Ishikawa (cell line): ENCODE measurements at regions not wholly inside any gene's neighbourhood (a gene's known extent, or its start where the extent isn't known, plus 50 kb on each side); places are given as distances from the start of the nearest gene placed in this dataset.

Experiments used
- CEBPB ChIP-seq: IDR thresholded peaks from 2 replicates; pipeline ENCODE4 v1.6.1; 2012
- CREB1 ChIP-seq: IDR thresholded peaks from 2 replicates; pipeline ENCODE4 v1.6.1; 2012; ENCODE audit warnings: low read depth
- EGR1 ChIP-seq: IDR thresholded peaks from 2 replicates; pipeline ENCODE4 v1.6.1; 2012
- EP300 ChIP-seq: IDR thresholded peaks from 2 replicates; pipeline ENCODE4 v1.6.1; 2012; ENCODE audit warnings: borderline replicate concordance
- FOXM1 ChIP-seq: IDR thresholded peaks from 2 replicates; pipeline ENCODE4 v1.6.1; 2012; ENCODE audit warnings: low read depth, borderline replicate concordance
- NFIC ChIP-seq: IDR thresholded peaks from 2 replicates; pipeline ENCODE4 v1.6.1; 2012
- RAD21 ChIP-seq: IDR thresholded peaks from 2 replicates; pipeline ENCODE4 v1.6.1; 2012; ENCODE audit warnings: low read depth
- REST ChIP-seq: IDR thresholded peaks from 2 replicates; pipeline ENCODE4 v1.6.1; 2012; ENCODE audit warnings: low read depth, mild to moderate bottlenecking
- TAF1 ChIP-seq: IDR thresholded peaks from 2 replicates; pipeline ENCODE4 v1.6.1; 2012; ENCODE audit warnings: low read depth, mild to moderate bottlenecking
- TCF12 ChIP-seq: IDR thresholded peaks from 2 replicates; pipeline ENCODE4 v1.6.1; 2012; ENCODE audit warnings: low read depth
- TEAD4 ChIP-seq: IDR thresholded peaks from 2 replicates; pipeline ENCODE4 v1.6.1; 2012
- YY1 ChIP-seq: IDR thresholded peaks from 2 replicates; pipeline ENCODE4 v1.6.1; 2012; ENCODE audit warnings: low read depth
- ZBTB7A ChIP-seq: IDR thresholded peaks from 2 replicates; pipeline ENCODE4 v1.6.1; 2012; ENCODE audit warnings: low read depth
- TF ChIP-seq, protein P1 (sequence below): IDR thresholded peaks from 2 replicates; pipeline ENCODE4 v1.6.1; 2012
- TF ChIP-seq, protein P2 (sequence below): IDR thresholded peaks from 2 replicates; pipeline ENCODE4 v1.6.1; 2012

- TF ChIP-seq FOXM1 (no peak), NFIC (no peak), REST (no peak), CREB1 (no peak), TAF1 (no peak), EP300 (no peak), ZBTB7A (no peak), CEBPB (no peak), EGR1 (no peak), TEAD4 (no peak), RAD21 (no peak), YY1 (no peak), TCF12 (no peak)
- TF ChIP-seq, protein P1, sequence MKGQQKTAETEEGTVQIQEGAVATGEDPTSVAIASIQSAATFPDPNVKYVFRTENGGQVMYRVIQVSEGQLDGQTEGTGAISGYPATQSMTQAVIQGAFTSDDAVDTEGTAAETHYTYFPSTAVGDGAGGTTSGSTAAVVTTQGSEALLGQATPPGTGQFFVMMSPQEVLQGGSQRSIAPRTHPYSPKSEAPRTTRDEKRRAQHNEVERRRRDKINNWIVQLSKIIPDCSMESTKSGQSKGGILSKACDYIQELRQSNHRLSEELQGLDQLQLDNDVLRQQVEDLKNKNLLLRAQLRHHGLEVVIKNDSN: no peak
- TF ChIP-seq, protein P2, sequence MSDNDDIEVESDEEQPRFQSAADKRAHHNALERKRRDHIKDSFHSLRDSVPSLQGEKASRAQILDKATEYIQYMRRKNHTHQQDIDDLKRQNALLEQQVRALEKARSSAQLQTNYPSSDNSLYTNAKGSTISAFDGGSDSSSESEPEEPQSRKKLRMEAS: no peak
Observed at GRCh38 chr1:106063510-106063909, 993.0 kb upstream of the PRMT6 start.

DNA sequence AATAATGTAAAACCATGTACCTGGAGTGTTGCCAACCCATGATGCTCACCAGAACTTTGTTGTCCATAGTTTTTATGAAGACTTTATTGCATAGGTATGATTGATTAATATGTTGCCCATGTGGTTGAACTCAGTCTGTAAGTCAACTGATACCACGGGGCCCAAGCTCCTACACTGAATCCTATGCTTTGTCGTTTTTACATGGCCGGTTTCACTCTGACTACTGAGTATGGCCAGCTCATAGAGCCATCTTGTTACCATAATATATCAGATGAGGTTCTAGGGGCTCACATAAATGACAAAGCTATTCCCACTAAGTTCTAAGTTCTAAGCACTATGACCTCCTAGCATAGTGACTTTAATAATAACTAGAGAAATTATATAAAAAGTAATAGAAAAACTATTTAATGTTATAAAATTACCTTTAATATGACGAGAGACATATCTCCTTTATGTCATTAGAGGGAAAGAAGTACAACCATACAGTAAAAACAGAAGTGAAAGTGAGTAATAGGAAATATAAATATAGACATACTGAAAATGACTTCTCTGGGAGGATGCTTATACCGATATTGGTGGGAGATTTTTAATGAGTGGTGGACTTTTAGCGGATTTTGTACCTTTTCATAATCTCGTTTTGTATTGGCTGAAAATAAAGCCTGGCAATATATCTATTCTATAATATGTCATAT is 983.4 kb upstream of the PRMT6 start:
- TF ChIP-seq EP300 (no peak), CEBPB (no peak), ZBTB7A (no peak), FOXM1 (no peak), YY1 (no peak), RAD21 (no peak)

- TF ChIP-seq EGR1 (no peak), TEAD4 (no peak), REST (no peak), TAF1 (no peak), CREB1 (no peak), YY1 (no peak), ZBTB7A (no peak), FOXM1 (no peak), NFIC (no peak), TCF12 (no peak), RAD21 (no peak), EP300 (no peak), CEBPB (no peak)
- TF ChIP-seq, protein P1: no peak
- TF ChIP-seq, protein P2: no peak
Observed at GRCh38 chr1:106080608-106081325, 975.7 kb upstream of the PRMT6 start.

GRCh38 chr1:106111044-106111443 is 945.4 kb upstream of the PRMT6 start:
- TF ChIP-seq EGR1 (no peak), NFIC (no peak), ZBTB7A (no peak), YY1 (no peak), REST (no peak), FOXM1 (no peak), CREB1 (no peak)
- TF ChIP-seq, protein P1: no peak
